ENCODE measurements at regions not wholly inside any gene's neighbourhood (a gene's known extent, or its start where the extent isn't known, plus 50 kb on each side); places are given as distances from the start of the nearest gene placed in this dataset.

- H3K4me3 ChIP-seq (replicated peaks; ENCODE audit: low read depth, low read length), result no peak overlapping the region
- no peak for DNase-seq (ENCODE audit: extremely low read depth, low read depth)
- TF ChIP-seq CTCF (IDR thresholded peaks at IDR 0.05; ENCODE audit: low read depth, low read length, missing control alignments), result no peak
Observed at GRCh38 chr3:124354150-124354549, 362.2 kb upstream of the ROPN1 start.

- no peak for DNase-seq (ENCODE audit: extremely low read depth, low read depth)
- no peak for TF ChIP-seq CTCF (IDR thresholded peaks at IDR 0.05; ENCODE audit: low read depth, low read length, missing control alignments)
- H3K4me3 ChIP-seq (replicated peaks; ENCODE audit: low read depth, low read length), result no peak overlapping the region
Observed at GRCh38 chr3:124358156-124358555, 366.2 kb upstream of the ROPN1 start.

- no peak for TF ChIP-seq CTCF (IDR thresholded peaks at IDR 0.05; ENCODE audit: low read depth, low read length, missing control alignments)
- DNase-seq (ENCODE audit: extremely low read depth, low read depth), result no peak
Observed at GRCh38 chr3:124360155-124360554, 368.2 kb upstream of the ROPN1 start.

GRCh38 chr3:124360563-124360962 is 368.6 kb upstream of the ROPN1 start:
- no peak for TF ChIP-seq CTCF (IDR thresholded peaks at IDR 0.05; ENCODE audit: low read depth, low read length, missing control alignments)
- no peak for DNase-seq (ENCODE audit: extremely low read depth, low read depth)

More at GRCh38 chr3:124360155-124360554, 368.2 kb upstream of the ROPN1 start:
- H3K4me3 ChIP-seq (replicated peaks; ENCODE audit: low read depth, low read length), result no peak overlapping the region

GRCh38 chr3:124361566-124361965 is 368.7 kb upstream of the UMPS start:
- TF ChIP-seq CTCF (IDR thresholded peaks at IDR 0.05; ENCODE audit: low read depth, low read length, missing control alignments), result no peak
- no peak for DNase-seq (ENCODE audit: extremely low read depth, low read depth)

More at GRCh38 chr3:124360563-124360962, 368.6 kb upstream of the ROPN1 start:
- no peak overlapping the region for H3K4me3 ChIP-seq (replicated peaks; ENCODE audit: low read depth, low read length)

GRCh38 chr3:124362455-124362854 is 367.8 kb upstream of the UMPS start:
- TF ChIP-seq CTCF (IDR thresholded peaks at IDR 0.05; ENCODE audit: low read depth, low read length, missing control alignments), result no peak
- DNase-seq (ENCODE audit: extremely low read depth, low read depth), result no peak
- no peak overlapping the region for H3K4me3 ChIP-seq (replicated peaks; ENCODE audit: low read depth, low read length)

More at GRCh38 chr3:124361566-124361965, 368.7 kb upstream of the UMPS start:
- no peak overlapping the region for H3K4me3 ChIP-seq (replicated peaks; ENCODE audit: low read depth, low read length)

GRCh38 chr3:124363476-124363875 is 366.8 kb upstream of the UMPS start:
- H3K4me3 ChIP-seq (replicated peaks; ENCODE audit: low read depth, low read length), result no peak overlapping the region
- no peak for TF ChIP-seq CTCF (IDR thresholded peaks at IDR 0.05; ENCODE audit: low read depth, low read length, missing control alignments)
- no peak for DNase-seq (ENCODE audit: extremely low read depth, low read depth)

All from HFF-Myc (cell line).